HepG2 (cell line): ENCODE measurements at regions not wholly inside any gene's neighbourhood (a gene's known extent, or its start where the extent isn't known, plus 50 kb on each side); places are given as distances from the start of the nearest gene placed in this dataset.

Experiments
- NFYC ChIP-seq: IDR thresholded peaks from 2 replicates; pipeline ENCODE4 v1.6.1; 2016; ENCODE audit warnings: missing genetic modification reagents, missing compliant biosample characterization
- TCF7L2 ChIP-seq: IDR thresholded peaks from 2 replicates; pipeline ENCODE4 v1.6.1; 2011; ENCODE audit warnings: mild to moderate bottlenecking, low read depth, low read length, moderate library complexity
- ZNF232 ChIP-seq: sonication (generic); formaldehyde crosslinking; IDR thresholded peaks from 2 replicates; pipeline ENCODE4 v1.4.0; 2020; ENCODE audit warnings: missing genetic modification reagents, borderline replicate concordance
- ZSCAN30 ChIP-seq: sonication (generic); formaldehyde crosslinking; IDR thresholded peaks from 2 replicates; pipeline ENCODE4 v1.5.0; 2020; ENCODE audit warnings: mild to moderate bottlenecking, missing genetic modification reagents

GRCh38 chr19:28416245-28416644 is 796.7 kb downstream of the UQCRFS1 start:
- TF ChIP-seq ZNF232 (CRISPR knock-in tag) (no peak), TCF7L2 (no peak), NFYC (no peak), ZSCAN30 (no peak)
